Thyroid gland (tissue), 4 donors: ENCODE measurements at regions not wholly inside any gene's neighbourhood (a gene's known extent, or its start where the extent isn't known, plus 50 kb on each side); places are given as distances from the start of the nearest gene placed in this dataset.

Source experiments
- POLR2A ChIP-seq, 2 donors: fragments of 450-650 bp; IDR thresholded peaks; one replicate each; pipeline ENCODE4 v1.6.1; 2017; ENCODE audit warnings: antibody characterized with exemption in 2 of 2, mild to moderate bottlenecking in 2 of 2, moderate library complexity in 1 of 2
- TF ChIP-seq, protein P1 (sequence below), 6 experiments: fragments of 200-600 bp in 3 of 6; fragments of 450-650 bp in 3 of 6; sonication (generic) in 3 of 6; IDR thresholded peaks; one replicate each; pipeline ENCODE4 v1.5.1; 2016 to 2019; ENCODE audit warnings: antibody characterized with exemption in 6 of 6, mild to moderate bottlenecking in 2 of 6, inconsistent platforms in 1 of 6, moderate library complexity in 1 of 6

DNA sequence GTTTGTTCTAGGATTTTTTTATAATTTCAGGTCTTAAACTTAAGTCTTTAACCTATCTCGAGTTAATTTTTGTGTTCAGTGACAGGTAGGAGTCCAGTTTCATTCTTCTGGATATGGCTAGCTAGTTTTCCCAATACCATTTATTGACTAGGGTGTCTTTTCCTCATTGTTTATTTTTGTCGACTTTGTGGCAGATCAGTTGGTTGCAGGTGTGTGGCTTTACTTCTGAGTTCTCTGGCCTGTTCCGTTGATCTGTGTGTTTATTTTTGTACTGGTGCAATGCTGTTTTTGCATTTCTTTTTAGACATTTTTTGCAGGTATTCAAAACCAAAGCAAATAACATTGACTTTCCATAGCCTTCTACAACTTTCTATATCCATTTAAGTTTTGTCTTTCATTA, 121.7 kb downstream of the ETNK1 start:
- TF ChIP-seq POLR2A (IDR thresholded peaks at IDR 0.05) = no peak
- TF ChIP-seq, protein P1, sequence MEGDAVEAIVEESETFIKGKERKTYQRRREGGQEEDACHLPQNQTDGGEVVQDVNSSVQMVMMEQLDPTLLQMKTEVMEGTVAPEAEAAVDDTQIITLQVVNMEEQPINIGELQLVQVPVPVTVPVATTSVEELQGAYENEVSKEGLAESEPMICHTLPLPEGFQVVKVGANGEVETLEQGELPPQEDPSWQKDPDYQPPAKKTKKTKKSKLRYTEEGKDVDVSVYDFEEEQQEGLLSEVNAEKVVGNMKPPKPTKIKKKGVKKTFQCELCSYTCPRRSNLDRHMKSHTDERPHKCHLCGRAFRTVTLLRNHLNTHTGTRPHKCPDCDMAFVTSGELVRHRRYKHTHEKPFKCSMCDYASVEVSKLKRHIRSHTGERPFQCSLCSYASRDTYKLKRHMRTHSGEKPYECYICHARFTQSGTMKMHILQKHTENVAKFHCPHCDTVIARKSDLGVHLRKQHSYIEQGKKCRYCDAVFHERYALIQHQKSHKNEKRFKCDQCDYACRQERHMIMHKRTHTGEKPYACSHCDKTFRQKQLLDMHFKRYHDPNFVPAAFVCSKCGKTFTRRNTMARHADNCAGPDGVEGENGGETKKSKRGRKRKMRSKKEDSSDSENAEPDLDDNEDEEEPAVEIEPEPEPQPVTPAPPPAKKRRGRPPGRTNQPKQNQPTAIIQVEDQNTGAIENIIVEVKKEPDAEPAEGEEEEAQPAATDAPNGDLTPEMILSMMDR (IDR thresholded peaks at IDR 0.05) = no peak
